ENCODE measurements at regions not wholly inside any gene's neighbourhood (a gene's known extent, or its start where the extent isn't known, plus 50 kb on each side); places are given as distances from the start of the nearest gene placed in this dataset.
A peak's percentile ranks its signal among the peaks of the same experiment; 100 is the strongest.
"Not testable (repeated sequence)": the region's sequence is repeated elsewhere in the genome, so short reads cannot be mapped to it uniquely, and the experiment has no call there.

GRCh38 chr5:123705741-123706140 lies 193.8 kb downstream of the CSNK1G3 start:
- DNase-seq (ENCODE audit: low spot score): no peak

DNA sequence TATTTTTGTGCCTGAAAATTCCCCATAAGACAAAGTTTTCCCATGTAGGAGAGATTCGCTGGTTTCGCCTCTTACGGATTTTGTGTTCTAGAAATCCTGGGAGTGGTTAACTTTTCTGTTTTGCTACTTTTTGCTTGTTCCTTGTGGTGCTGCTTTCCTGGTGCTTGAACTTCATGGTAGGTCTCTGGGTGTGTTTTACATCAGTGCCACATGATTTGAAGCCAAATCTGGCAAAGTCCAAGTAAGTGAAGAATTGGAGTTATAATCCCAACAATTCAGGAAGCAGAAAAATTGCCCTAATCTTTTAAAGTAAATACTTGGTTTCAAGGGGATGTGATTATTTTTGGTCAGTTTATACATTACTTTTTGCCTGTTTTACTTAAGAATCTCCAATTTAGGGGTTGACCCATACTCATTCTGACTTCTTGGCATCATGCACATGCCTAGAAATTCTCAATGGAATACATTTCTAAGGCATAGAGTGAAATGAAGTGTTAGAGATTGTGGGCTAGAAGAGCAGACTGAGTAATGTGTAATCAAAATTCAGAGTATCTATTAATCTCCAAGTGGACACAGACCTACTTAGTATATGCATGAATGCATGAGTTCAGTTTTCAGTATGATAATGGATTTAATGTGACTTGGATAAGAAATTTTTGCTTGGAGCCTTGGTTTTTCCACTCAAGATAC lies 189.7 kb downstream of the CSNK1G3 start:
- no peak for DNase-seq (ENCODE audit: low spot score)

DNA sequence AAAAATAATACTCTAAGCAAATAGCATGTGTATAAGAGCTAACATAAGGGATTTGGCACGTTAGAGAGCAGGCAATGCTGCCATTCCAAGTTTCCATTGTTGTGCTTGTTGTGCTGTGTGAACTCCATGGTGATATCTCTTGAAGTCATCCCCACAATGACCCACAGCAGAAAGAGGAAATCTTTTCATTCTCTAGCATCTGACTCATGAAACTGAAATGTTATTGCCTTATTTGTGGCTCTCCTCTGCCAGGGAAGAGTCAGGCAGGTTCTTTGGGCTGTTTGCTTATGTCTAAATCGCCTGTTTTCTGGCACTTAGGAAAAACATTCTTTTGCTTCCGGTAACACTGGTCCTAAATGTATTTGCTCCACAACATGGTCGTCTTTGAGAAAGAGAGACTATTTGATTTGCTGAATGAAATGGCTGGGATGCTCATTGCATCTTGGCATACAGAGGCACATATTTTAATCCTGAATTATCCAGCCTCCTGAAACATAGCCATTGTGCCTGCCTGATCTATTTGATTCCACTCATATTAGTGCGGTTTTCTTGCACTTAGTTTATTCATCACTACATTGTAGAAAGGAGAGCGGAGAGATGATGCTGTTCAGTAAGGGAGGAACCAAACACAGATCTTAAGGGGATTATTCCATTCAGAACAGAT lies 188.8 kb downstream of the CSNK1G3 start:
- DNase-seq (ENCODE audit: low spot score): no peak

DNA sequence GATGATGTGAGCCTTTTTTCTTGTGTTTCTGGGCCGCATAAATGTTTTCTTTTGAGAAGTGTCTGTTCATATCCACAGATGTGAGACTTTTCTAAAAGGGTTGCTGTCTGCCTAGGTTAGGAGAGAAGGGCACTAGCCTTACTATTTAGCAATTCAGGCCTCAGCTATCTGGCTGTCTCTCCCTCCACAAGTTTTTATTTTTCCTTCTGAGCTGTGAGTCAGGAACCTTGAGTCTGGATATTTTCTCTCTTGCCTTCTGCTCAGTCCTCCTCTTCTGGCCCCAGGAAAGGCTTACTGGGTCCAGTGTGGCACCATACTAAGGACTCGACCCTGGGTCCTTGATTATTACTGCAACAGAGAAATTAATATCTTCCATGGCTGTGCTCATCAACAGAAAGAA lies 187.6 kb downstream of the CSNK1G3 start:
- DNase-seq (ENCODE audit: low spot score): no peak

DNA sequence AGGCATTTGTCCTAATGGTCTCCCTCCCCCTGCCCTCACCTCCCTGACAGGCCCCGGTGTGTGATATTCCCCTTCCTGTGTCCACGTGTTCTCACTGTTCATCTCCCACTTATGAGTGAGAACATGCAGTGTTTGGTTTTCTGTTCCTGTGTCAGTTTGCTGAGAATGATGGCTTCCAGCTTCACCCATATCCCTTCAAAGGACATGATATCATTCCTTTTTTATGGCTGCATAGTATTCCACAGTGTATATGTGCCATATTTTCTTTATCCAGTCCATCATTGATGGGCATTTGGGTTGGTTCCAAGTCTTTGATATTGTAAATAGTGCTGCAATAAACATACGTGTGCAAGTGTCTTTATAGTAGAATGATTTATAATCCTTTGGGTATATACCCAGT lies 187.0 kb downstream of the CSNK1G3 start:
- not testable (repeated sequence) for DNase-seq (ENCODE audit: low spot score)

- no peak for DNase-seq (ENCODE audit: low spot score)
Measured at GRCh38 chr5:123696921-123697341, 185.0 kb downstream of the CSNK1G3 start.

DNA sequence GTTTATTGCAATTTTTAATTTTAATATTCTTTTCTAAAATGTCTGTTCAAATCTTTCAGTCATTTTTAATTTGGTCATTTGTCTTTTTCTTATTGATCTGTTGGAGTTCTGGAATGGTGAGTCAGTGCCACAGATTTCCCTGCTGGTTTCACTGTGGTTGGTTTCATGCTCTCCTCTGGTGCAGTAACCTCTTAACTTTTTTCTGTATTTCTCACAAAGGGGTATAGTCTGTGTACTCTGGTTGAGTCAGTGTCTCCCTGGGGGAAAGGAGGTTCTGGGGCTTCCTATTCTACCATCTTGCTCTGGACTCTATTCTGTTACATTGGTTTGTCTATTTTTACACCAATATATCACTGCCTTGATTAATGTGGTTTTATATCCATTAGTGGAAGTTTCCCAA lies 178.8 kb downstream of the CSNK1G3 start:
- DNase-seq (ENCODE audit: low spot score): no peak

DNA sequence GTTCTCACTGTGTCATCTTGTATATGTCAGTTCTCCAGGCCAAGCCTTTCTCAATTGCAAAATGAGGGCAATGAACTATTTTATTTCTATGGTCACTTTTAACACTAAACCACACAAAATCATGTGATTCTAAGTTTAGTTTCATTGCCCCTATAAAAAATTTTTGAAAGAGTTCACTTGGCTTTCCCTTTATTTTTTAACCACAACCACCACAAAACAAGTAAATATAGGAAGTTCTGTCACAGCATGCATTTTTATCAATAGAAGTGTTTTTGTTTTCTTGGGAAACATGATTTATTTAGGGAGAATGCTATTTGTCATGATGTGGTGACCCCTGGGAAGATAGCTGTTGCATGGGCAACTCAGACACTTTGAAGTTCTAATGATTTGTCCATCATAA lies 169.1 kb downstream of the CSNK1G3 start:
- no peak for DNase-seq (ENCODE audit: low spot score)

- peak; percentile 4 for DNase-seq (ENCODE audit: low spot score)
Measured at GRCh38 chr5:123673107-123673506, 161.1 kb downstream of the CSNK1G3 start.

DNA sequence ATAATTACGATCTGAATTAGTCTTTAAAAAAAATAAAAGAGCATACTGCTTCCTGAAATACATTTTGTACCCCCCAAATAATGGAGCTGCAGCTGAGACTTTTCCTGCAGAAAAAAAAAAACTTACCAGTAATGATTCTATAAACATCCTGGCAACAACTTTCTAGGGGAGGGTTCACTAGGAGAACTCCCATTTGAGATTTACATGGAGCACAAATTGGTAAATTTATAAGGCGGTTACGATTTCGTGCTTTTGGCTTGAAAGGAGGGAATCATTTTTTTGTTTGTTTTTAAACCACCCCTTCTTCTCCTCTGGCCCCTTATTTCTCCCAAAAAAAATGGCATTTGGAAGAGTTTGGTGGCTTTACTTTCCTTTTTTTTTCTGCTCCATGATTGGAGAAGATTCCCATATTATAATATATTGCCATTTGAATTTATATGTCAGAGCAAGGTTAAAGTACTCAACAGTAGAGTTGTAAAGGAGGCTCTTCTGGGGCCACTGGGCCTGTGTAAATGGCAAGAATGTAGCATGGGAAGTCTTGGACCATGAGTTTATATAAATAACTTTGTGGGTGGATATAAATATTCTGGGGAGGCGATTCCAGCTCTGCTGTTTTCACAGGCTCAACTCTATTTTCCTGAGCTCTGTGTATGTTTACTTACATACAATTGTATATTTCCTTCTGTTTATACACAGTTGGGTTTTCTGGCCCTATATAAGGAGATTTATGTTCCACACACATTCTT lies 159.9 kb downstream of the CSNK1G3 start:
- DNase-seq (ENCODE audit: low spot score): no peak

- DNase-seq (ENCODE audit: low spot score): peak; percentile 4
Measured at GRCh38 chr5:123671042-123671441, 159.1 kb downstream of the CSNK1G3 start.
